Stimulated activated CD8-positive, alpha-beta memory T cell treated with anti-CD3 and anti-CD28 coated beads, Interleukin-15, amount 100 ng/mL, for 48 hours (primary cell): ENCODE measurements at regions not wholly inside any gene's neighbourhood (a gene's known extent, or its start where the extent isn't known, plus 50 kb on each side); places are given as distances from the start of the nearest gene placed in this dataset.
A peak's percentile ranks its signal among the peaks of the same experiment; 100 is the strongest.
"Not testable (repeated sequence)": the region's sequence is repeated elsewhere in the genome, so short reads cannot be mapped to it uniquely, and the experiment has no call there.

Experiments
- DNase-seq, 2 donors: peaks; one replicate each; pipeline ENCODE4 v3.0.0-alpha.2; 2020; ENCODE audit warnings: low read depth in 2 of 2

GRCh38 chr4:189767941-189768340, 172.7 kb upstream of the FRG1 start:
- no peak for DNase-seq

- no peak for DNase-seq
These were observed 171.5 kb upstream of the FRG1 start for GRCh38 chr4:189769131-189769530.

- DNase-seq, result no peak
These were observed 168.8 kb upstream of the FRG1 start for GRCh38 chr4:189771696-189772361.

GRCh38 chr4:189773909-189774308, 166.8 kb upstream of the FRG1 start:
- no peak for DNase-seq

- no peak for DNase-seq
These were observed 161.2 kb upstream of the FRG1 start for GRCh38 chr4:189779281-189779980.

GRCh38 chr4:189780391-189780790, 160.3 kb upstream of the FRG1 start:
- DNase-seq, result no peak

DNA sequence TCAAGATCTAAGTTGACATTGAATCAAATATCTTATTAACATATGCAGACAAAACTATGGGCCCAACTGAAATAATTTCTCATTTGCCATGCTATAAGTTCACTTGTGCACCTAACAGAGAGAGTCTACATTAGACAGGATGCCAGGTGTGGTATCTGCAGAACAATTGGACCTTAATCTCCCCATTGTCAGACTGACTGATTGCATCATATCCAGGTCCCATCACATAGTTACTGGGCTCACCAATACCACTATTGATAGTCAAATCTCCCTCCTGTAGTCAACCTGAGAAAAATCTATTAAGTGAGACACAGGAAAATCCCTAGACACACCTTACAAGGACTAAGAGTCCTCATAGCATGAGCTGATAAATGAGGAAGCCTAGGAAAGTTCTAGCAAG, 156.0 kb upstream of the FRG1 start:
- DNase-seq, result no peak

DNA sequence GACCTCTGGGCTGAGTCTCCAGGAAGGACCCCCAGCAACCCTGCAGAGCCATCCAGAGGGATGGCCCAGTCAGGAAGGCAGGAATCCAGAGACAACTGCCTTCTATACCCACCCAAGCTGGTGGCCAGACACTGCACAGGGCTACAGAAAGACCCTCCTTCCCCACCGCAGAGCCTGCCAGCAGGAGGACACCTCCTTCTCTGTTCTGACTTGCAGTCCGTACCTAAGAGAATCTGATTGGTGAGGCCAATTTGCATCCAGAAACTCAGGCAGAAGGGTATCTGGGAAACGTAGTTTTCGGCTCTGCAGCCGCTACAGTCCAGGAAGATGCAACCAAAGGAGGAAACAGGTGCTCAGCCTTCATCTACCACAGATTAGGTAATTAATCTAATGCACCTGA, 155.4 kb upstream of the FRG1 start:
- no peak for DNase-seq

GRCh38 chr4:189786447-189786846, 154.2 kb upstream of the FRG1 start:
- no peak for DNase-seq

- DNase-seq, result no peak
These were observed 153.2 kb upstream of the FRG1 start for GRCh38 chr4:189787216-189788031.

DNA sequence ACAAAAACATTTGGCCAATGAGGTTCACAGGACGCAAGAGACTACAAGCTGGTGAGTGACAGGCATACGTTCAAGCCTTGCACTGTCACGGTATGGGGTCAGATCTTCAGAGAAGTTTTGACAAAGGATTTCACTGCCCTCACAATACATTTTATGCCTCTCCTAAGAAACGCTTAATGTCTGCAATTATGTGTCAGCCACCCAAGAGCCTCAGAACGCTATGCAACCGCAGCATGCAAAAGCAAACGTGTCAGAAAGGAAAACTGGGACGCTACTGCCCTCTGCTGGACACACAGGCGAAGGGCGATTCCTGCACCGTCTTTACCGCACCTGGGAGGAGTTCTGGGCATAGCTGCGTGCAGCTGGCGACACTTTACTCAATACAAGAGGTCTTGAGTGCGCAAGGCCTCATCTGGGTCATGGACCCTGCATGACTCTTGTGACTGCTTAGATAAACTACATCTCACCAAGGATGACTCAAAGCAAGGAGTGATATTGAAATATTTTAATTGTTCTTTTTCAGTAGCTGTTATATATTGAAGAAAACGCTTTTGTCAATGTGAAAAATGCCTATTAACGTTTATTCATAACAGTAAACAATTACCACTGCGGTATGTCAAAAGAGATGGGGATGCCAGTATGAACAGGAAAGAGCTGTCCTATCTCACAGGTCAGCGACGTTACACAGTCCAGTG, 147.6 kb upstream of the FRG1 start:
- peak; percentile 26 to 38 for DNase-seq

- DNase-seq, result no peak
These were observed 140.1 kb upstream of the FRG1 start for GRCh38 chr4:189800545-189801088.

DNA sequence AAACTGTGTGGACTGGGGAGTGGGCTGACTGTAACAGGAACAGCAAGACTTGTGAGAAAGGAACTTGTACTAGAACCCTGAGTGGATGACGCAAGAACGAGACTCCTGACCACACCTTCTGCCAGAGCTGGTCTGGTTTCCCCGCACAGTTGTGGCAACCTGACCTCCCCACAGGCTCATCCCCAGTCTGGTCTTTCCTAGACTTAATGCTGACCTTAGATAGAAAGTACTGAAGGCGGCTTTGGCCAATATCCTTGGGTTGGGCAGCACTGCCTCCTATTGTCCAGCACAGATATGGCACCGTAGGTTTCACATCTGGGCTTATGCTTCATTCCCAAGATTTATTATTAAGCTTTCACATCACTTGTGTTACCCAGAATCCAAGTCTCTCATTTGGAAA, 137.8 kb upstream of the FRG1 start:
- no peak for DNase-seq

- no peak for DNase-seq
These were observed 135.8 kb upstream of the FRG1 start for GRCh38 chr4:189804894-189805293.

DNA sequence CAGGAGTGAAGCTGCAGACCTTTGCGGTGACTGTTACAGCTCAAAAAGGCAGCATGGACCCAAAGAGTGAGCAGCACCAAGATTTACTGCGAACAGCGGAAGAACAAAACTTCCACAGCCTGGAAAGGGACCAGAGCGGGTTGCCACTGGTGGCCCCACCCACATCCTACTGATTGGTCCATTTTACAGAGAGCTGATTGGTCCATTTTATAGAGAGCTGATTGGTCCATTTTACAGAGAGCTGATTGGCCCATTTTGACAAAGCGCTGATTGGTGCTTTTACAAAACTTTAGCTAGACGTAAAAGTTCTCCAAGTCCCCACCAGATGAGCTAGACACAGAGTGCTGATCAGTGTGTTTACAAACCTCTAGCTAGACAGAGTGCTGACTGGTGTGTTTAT, 134.2 kb upstream of the FRG1 start:
- DNase-seq, result no peak

- no peak for DNase-seq
These were observed 133.6 kb upstream of the FRG1 start for GRCh38 chr4:189807031-189807430.

- DNase-seq, result no peak
These were observed 131.4 kb upstream of the FRG1 start for GRCh38 chr4:189809241-189809735.

GRCh38 chr4:189809839-189810238, 130.8 kb upstream of the FRG1 start:
- DNase-seq, result no peak

- DNase-seq, result not testable (repeated sequence)
These were observed 130.1 kb upstream of the FRG1 start for GRCh38 chr4:189810318-189811181.

DNA sequence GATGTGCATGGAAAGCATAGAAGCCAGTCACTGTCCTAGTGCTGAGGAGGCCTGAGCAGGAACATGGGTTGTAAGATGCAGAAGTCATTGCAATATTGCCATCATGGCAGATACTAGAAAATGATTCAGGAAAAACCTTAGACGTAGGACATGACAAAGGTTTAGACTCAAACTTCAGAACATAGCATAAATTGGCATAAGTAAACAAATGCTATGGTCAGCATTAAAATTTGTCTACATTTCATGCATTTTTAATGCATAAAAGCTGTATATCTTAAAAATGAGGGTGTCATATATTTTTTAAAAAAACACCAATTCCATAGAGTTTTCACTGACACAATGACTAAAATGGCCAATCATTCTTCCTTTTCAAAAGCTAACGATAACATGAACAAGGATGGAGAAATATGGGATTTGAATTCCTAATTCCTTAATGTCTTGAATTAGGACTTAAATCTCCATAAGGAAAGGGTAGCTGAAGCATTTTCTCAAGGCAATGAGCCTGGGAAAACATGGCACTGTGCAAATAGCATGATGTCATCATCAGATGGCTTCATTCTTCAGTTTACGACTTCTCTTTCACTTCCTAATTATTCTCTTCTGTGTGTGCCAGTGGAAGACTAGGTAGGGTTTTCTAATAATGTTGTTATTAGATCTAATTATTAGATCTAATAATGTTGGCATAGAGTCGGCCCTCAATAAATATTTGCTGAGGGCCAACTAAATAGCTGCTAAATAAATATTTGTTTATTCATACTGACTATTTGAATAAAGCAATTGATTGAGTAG, 125.1 kb upstream of the FRG1 start:
- no peak for DNase-seq
